ENCODE measurements at regions not wholly inside any gene's neighbourhood (a gene's known extent, or its start where the extent isn't known, plus 50 kb on each side); places are given as distances from the start of the nearest gene placed in this dataset.

DNA sequence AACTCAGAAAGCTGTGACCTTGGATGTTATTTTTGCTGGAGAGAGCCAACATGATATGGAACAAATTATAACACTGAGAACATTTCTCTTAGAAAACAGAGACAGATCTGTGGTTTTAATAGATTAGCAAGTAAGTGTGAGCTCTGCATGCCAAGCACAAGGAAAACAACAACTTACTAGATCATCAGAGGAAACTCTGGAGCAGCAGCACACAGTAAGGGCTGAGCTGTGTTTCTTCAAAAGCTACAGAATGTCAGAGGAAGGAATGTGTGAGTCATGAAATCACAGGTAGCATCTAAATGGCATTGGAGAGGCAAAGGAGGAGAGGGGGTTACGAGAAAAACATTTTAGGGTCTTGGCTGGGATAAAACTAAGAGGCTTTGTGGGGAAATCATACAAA is 283.4 kb upstream of the FZD8 start:
- intact Hi-C loops (cut with micrococcal nuclease; ENCODE audit: unreplicated experiment) = no loop called here
- no peak for FAIRE-seq
- BruUV-seq (replicated peaks) = no TSS peak

More for the DNA sequence above, 283.4 kb upstream of the FZD8 start:
- no peaks in the 10 kb centered on the region for H3K36me3 ChIP-seq (ENCODE audit: control insufficient read depth in 2 of 2, insufficient read depth in 2 of 2, low read length in 1 of 2)
- no peak for ATAC-seq
- TF ChIP-seq ZNF217 (IDR thresholded peaks at IDR 0.05) (no peak), RBBP5 (conservative IDR thresholded peaks at IDR 0.05) (no peak), SMAD5 (IDR thresholded peaks at IDR 0.05; ENCODE audit: low read depth) (no peak), STAT1 (conservative IDR thresholded peaks at IDR 0.05) (no peak), ZSCAN29 (IDR thresholded peaks at IDR 0.05) (no peak), BHLHE40 (IDR thresholded peaks at IDR 0.05; ENCODE audit: borderline replicate concordance in 1 of 2, low read depth in 2 of 2, low read length in 1 of 2) (no peak), MEF2B (IDR thresholded peaks at IDR 0.05; ENCODE audit: partially characterized antibody, poor library complexity, severe bottlenecking) (no peak), TARDBP (IDR thresholded peaks at IDR 0.05; ENCODE audit: borderline replicate concordance) (no peak), NFXL1 (IDR thresholded peaks at IDR 0.05; ENCODE audit: borderline replicate concordance) (no peak), ZBED1 (IDR thresholded peaks at IDR 0.05; ENCODE audit: borderline replicate concordance) (no peak), SUZ12 (IDR thresholded peaks at IDR 0.05; ENCODE audit: unreplicated experiment) (no peak), DPF2 (IDR thresholded peaks at IDR 0.05) (no peak), IRF4 (IDR thresholded peaks at IDR 0.05; ENCODE audit: low read depth, low read length) (no peak), SP1 (IDR thresholded peaks at IDR 0.05; ENCODE audit: low read depth, low read length) (no peak), SIN3A (IDR thresholded peaks at IDR 0.05; ENCODE audit: low read depth, low read length) (no peak), POLR2AphosphoS2 (IDR thresholded peaks at IDR 0.05; ENCODE audit: low read depth, low read length) (no peak)
- TF ChIP-seq, protein P1, sequence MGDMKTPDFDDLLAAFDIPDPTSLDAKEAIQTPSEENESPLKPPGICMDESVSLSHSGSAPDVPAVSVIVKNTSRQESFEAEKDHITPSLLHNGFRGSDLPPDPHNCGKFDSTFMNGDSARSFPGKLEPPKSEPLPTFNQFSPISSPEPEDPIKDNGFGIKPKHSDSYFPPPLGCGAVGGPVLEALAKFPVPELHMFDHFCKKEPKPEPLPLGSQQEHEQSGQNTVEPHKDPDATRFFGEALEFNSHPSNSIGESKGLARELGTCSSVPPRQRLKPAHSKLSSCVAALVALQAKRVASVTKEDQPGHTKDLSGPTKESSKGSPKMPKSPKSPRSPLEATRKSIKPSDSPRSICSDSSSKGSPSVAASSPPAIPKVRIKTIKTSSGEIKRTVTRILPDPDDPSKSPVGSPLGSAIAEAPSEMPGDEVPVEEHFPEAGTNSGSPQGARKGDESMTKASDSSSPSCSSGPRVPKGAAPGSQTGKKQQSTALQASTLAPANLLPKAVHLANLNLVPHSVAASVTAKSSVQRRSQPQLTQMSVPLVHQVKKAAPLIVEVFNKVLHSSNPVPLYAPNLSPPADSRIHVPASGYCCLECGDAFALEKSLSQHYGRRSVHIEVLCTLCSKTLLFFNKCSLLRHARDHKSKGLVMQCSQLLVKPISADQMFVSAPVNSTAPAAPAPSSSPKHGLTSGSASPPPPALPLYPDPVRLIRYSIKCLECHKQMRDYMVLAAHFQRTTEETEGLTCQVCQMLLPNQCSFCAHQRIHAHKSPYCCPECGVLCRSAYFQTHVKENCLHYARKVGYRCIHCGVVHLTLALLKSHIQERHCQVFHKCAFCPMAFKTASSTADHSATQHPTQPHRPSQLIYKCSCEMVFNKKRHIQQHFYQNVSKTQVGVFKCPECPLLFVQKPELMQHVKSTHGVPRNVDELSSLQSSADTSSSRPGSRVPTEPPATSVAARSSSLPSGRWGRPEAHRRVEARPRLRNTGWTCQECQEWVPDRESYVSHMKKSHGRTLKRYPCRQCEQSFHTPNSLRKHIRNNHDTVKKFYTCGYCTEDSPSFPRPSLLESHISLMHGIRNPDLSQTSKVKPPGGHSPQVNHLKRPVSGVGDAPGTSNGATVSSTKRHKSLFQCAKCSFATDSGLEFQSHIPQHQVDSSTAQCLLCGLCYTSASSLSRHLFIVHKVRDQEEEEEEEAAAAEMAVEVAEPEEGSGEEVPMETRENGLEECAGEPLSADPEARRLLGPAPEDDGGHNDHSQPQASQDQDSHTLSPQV (IDR thresholded peaks at IDR 0.05) = no peak
- TF ChIP-seq, protein P2, sequence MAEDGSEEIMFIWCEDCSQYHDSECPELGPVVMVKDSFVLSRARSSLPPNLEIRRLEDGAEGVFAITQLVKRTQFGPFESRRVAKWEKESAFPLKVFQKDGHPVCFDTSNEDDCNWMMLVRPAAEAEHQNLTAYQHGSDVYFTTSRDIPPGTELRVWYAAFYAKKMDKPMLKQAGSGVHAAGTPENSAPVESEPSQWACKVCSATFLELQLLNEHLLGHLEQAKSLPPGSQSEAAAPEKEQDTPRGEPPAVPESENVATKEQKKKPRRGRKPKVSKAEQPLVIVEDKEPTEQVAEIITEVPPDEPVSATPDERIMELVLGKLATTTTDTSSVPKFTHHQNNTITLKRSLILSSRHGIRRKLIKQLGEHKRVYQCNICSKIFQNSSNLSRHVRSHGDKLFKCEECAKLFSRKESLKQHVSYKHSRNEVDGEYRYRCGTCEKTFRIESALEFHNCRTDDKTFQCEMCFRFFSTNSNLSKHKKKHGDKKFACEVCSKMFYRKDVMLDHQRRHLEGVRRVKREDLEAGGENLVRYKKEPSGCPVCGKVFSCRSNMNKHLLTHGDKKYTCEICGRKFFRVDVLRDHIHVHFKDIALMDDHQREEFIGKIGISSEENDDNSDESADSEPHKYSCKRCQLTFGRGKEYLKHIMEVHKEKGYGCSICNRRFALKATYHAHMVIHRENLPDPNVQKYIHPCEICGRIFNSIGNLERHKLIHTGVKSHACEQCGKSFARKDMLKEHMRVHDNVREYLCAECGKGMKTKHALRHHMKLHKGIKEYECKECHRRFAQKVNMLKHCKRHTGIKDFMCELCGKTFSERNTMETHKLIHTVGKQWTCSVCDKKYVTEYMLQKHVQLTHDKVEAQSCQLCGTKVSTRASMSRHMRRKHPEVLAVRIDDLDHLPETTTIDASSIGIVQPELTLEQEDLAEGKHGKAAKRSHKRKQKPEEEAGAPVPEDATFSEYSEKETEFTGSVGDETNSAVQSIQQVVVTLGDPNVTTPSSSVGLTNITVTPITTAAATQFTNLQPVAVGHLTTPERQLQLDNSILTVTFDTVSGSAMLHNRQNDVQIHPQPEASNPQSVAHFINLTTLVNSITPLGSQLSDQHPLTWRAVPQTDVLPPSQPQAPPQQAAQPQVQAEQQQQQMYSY (CRISPR knock-in tag; IDR thresholded peaks at IDR 0.05) = no peak
- TF ChIP-seq, protein P3, sequence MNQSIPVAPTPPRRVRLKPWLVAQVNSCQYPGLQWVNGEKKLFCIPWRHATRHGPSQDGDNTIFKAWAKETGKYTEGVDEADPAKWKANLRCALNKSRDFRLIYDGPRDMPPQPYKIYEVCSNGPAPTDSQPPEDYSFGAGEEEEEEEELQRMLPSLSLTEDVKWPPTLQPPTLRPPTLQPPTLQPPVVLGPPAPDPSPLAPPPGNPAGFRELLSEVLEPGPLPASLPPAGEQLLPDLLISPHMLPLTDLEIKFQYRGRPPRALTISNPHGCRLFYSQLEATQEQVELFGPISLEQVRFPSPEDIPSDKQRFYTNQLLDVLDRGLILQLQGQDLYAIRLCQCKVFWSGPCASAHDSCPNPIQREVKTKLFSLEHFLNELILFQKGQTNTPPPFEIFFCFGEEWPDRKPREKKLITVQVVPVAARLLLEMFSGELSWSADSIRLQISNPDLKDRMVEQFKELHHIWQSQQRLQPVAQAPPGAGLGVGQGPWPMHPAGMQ (IDR thresholded peaks at IDR 0.05; ENCODE audit: borderline replicate concordance) = no peak
- ChIA-PET RAD21 (ENCODE audit: unreplicated experiment) (no interaction called here), CTCF (no interaction called here), SMC1A (ENCODE audit: uncharacterized antibody, unreplicated experiment) (interaction anchor here (0.6 to 0.8 kb wide), 2 partner anchors 11 to 1596 kb away, joined by 3 to 5 read pairs; no protein-coding TSS in a partner anchor), POLR2A (no interaction called here)
- WGBS (ENCODE audit: insufficient coverage, insufficient replicate concordance, low lambda C conversion rate, missing lambda C conversion rate) = 0% methylated on average over 1 of the region's 1 CpG
- no peaks in the 10 kb centered on the region for H3K9me3 ChIP-seq (replicated peaks; ENCODE audit: control insufficient read depth, insufficient read depth, low read length)
- in situ Hi-C loops (cut with MboI) = no loop called here
- no peaks in the 10 kb centered on the region for H3K27me3 ChIP-seq (replicated peaks in 1 of 2; ENCODE audit: control insufficient read depth in 2 of 2, insufficient read depth in 2 of 2, low read length in 1 of 2)
- DNase-seq (ENCODE audit: low read depth, low spot score) = no peak
- H3K79me2 ChIP-seq (ENCODE audit: control insufficient read depth, insufficient read depth, low read length) = no peaks in the 10 kb centered on the region
- H2AFZ ChIP-seq (ENCODE audit: control insufficient read depth, low read depth, low read length) = no peak overlapping the region
- H3K4me2 ChIP-seq (ENCODE audit: control insufficient read depth, insufficient read depth) = no peak overlapping the region
- H3K27ac ChIP-seq (ENCODE audit: control insufficient read depth, insufficient read depth) = no peak overlapping the region
- H3K4me3 ChIP-seq = no peak overlapping the region
- H3K4me1 ChIP-seq (ENCODE audit: control insufficient read depth, insufficient read depth, low read length) = no peaks in the 10 kb centered on the region
- no peak overlapping the region for H3K9ac ChIP-seq (ENCODE audit: control insufficient read depth, insufficient read depth, low read length)
- no peaks in the 10 kb centered on the region for H4K20me1 ChIP-seq (ENCODE audit: control insufficient read depth, insufficient read depth)
